GM21576 (cell line): ENCODE measurements at regions not wholly inside any gene's neighbourhood (a gene's known extent, or its start where the extent isn't known, plus 50 kb on each side); places are given as distances from the start of the nearest gene placed in this dataset.

Experiments
- ATAC-seq: cut with Tn5 transposase; IDR thresholded peaks from one replicate; pipeline ENCODE4 v1.9.1; 2021; ENCODE audit warnings: mild to moderate bottlenecking, moderate library complexity; ENCODE audit not compliant: unreplicated experiment

- no peak for ATAC-seq
Observed at GRCh38 chr7:10222976-10223375, 750.7 kb upstream of the PHF14 start.

- no peak for ATAC-seq
Observed at GRCh38 chr7:10225275-10225674, 748.4 kb upstream of the PHF14 start.

GRCh38 chr7:10237306-10237705 is 736.4 kb upstream of the PHF14 start:
- no peak for ATAC-seq

GRCh38 chr7:10238641-10239040 is 735.0 kb upstream of the PHF14 start:
- ATAC-seq = no peak

GRCh38 chr7:10239695-10240345 is 733.9 kb upstream of the PHF14 start:
- no peak for ATAC-seq

GRCh38 chr7:10245406-10245805 is 728.3 kb upstream of the PHF14 start:
- no peak for ATAC-seq

GRCh38 chr7:10257438-10257837 is 716.2 kb upstream of the PHF14 start:
- no peak for ATAC-seq

GRCh38 chr7:10266976-10267375 is 706.7 kb upstream of the PHF14 start:
- ATAC-seq = no peak

GRCh38 chr7:10268034-10268433 is 705.6 kb upstream of the PHF14 start:
- ATAC-seq = no peak

GRCh38 chr7:10282909-10283308 is 690.8 kb upstream of the PHF14 start:
- no peak for ATAC-seq

- no peak for ATAC-seq
Observed at GRCh38 chr7:10284001-10284400, 689.7 kb upstream of the PHF14 start.

- no peak for ATAC-seq
Observed at GRCh38 chr7:10299384-10299783, 674.3 kb upstream of the PHF14 start.

GRCh38 chr7:10300577-10300976 is 673.1 kb upstream of the PHF14 start:
- no peak for ATAC-seq

- ATAC-seq = no peak
Observed at GRCh38 chr7:10308276-10308675, 665.4 kb upstream of the PHF14 start.

GRCh38 chr7:10312942-10313341 is 660.7 kb upstream of the PHF14 start:
- ATAC-seq = no peak

- no peak for ATAC-seq
Observed at GRCh38 chr7:10315881-10316280, 657.8 kb upstream of the PHF14 start.

- ATAC-seq = no peak
Observed at GRCh38 chr7:10316488-10316887, 657.2 kb upstream of the PHF14 start.

- no peak for ATAC-seq
Observed at GRCh38 chr7:10325395-10325794, 648.3 kb upstream of the PHF14 start.

GRCh38 chr7:10343108-10343507 is 630.6 kb upstream of the PHF14 start:
- ATAC-seq = no peak

GRCh38 chr7:10346032-10346431 is 627.6 kb upstream of the PHF14 start:
- no peak for ATAC-seq

- no peak for ATAC-seq
Observed at GRCh38 chr7:10355816-10356215, 617.9 kb upstream of the PHF14 start.

- ATAC-seq = no peak
Observed at GRCh38 chr7:10360050-10360449, 613.6 kb upstream of the PHF14 start.

- ATAC-seq = no peak
Observed at GRCh38 chr7:10401793-10402192, 571.9 kb upstream of the PHF14 start.
